MCF 10A (cell line): ENCODE measurements at regions not wholly inside any gene's neighbourhood (a gene's known extent, or its start where the extent isn't known, plus 50 kb on each side); places are given as distances from the start of the nearest gene placed in this dataset.

Experiments
- BruUV-seq: library from RNA; stranded (reverse); fragments of 400-500 nt; replicated peaks from 2 replicates; lab custom pipeline; 2021; lab: Mats Ljungman, UMichigan
- CTCF ChIA-PET: fragments of 300-600 bp; sonication (Branson Sonifier 250); formaldehyde crosslinking; extraction: SDS; loops from one replicate; lab custom pipeline; 2021; ENCODE audit warnings: antibody characterized with exemption, inconsistent platforms; lab: Yijun Ruan, JAX
- POLR2A ChIA-PET: fragments of 300-600, 350-650 bp; sonication (Branson Sonifier 250); formaldehyde crosslinking; extraction: SDS; loops from one replicate; lab custom pipeline; 2020; ENCODE audit warnings: antibody characterized with exemption, inconsistent platforms; lab: Yijun Ruan, JAX
- DNase-seq: peaks from one replicate; pipeline ENCODE4 v3.0.0-alpha.2; 2018; ENCODE audit not compliant: unreplicated experiment
- H3K27ac Mint-ChIP-seq: one replicate; pipeline ENCODE4 v1.8.0; 2022; ENCODE audit warnings: mild to moderate bottlenecking, low read depth, mixed read lengths; ENCODE audit not compliant: unreplicated experiment
- H3K27me3 Mint-ChIP-seq: one replicate; pipeline ENCODE4 v1.8.0; 2022; ENCODE audit warnings: mixed read lengths; ENCODE audit not compliant: insufficient read depth, unreplicated experiment
- H3K36me3 Mint-ChIP-seq: one replicate; pipeline ENCODE4 v1.8.0; 2022; ENCODE audit warnings: mild to moderate bottlenecking, moderate library complexity, mixed read lengths; ENCODE audit not compliant: insufficient read depth, unreplicated experiment
- H3K4me1 Mint-ChIP-seq: one replicate; pipeline ENCODE4 v1.8.0; 2022; ENCODE audit warnings: mixed read lengths; ENCODE audit not compliant: insufficient read depth, unreplicated experiment
- H3K4me3 Mint-ChIP-seq: one replicate; pipeline ENCODE4 v1.8.0; 2022; ENCODE audit warnings: mild to moderate bottlenecking, moderate library complexity, mixed read lengths; ENCODE audit not compliant: unreplicated experiment
- H3K9me3 Mint-ChIP-seq: one replicate; pipeline ENCODE4 v1.8.0; 2022; ENCODE audit warnings: mixed read lengths; ENCODE audit not compliant: unreplicated experiment
- CTCF ChIP-seq: fragments of 200-600 bp; IDR thresholded peaks from one replicate; pipeline ENCODE4 v1.8.0; 2022; ENCODE audit warnings: antibody characterized with exemption, mild to moderate bottlenecking; ENCODE audit not compliant: unreplicated experiment
- intact Hi-C: fragments of 100-400 bp; cut with micrococcal nuclease; formaldehyde crosslinking; loops from 2 replicates; pipeline ENCODE4 v1.14.1; 2022

GRCh38 chr6:91695221-91695620, 1108.3 kb upstream of the MAP3K7 start:
- Mint-ChIP-seq H3K27ac (no peak overlapping the region), H3K4me3 (no peak overlapping the region), H3K9me3 (no peaks in the 10 kb centered on the region), H3K4me1 (peaks cover 7% of the 10 kb centered on the region), H3K27me3 (no peaks in the 10 kb centered on the region), H3K36me3 (no peaks in the 10 kb centered on the region)
- BruUV-seq = no TSS peak
- CTCF ChIA-PET = no interaction called here
- no peak for TF ChIP-seq CTCF
- no peak for DNase-seq
- POLR2A ChIA-PET = interaction anchor here (1.2 kb wide), 1 partner anchor 18 kb away, joined by 4 read pairs; no protein-coding TSS in a partner anchor
- intact Hi-C loops = no loop called here

- intact Hi-C loops = no loop called here
- DNase-seq = peak; percentile 68
- ChIA-PET CTCF (no interaction called here), POLR2A (interaction anchor here (0.7 kb wide), 1 partner anchor 236 kb away, joined by 4 read pairs; no protein-coding TSS in a partner anchor)
- no peak overlapping the region for H3K27ac Mint-ChIP-seq
- H3K27me3 Mint-ChIP-seq = no peaks in the 10 kb centered on the region
- no peaks in the 10 kb centered on the region for H3K9me3 Mint-ChIP-seq
- BruUV-seq = no TSS peak
- no peaks in the 10 kb centered on the region for H3K36me3 Mint-ChIP-seq
- H3K4me3 Mint-ChIP-seq = no peak overlapping the region
- TF ChIP-seq CTCF = no peak
- H3K4me1 Mint-ChIP-seq = peaks cover 7% of the 10 kb centered on the region
These were observed 1107.3 kb upstream of the MAP3K7 start for GRCh38 chr6:91694016-91694654.

DNA sequence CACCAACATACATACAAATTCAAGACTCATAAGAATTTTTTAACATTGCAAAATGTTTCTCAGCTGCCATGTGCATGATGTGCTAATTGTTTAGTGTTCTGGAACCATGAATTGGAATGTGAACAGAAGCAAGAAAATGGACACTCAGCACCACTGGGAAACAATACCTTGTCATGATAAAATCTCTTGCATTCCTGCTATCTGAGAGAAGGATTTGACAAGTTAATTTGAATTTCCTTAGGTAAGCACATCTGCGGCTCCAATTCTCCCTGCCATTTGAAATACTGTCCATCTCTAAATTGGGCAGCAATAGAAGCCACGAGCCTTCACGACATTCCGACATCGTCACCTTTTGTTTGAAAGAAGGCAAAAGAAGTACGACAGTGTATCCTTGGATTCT, 1104.6 kb upstream of the MAP3K7 start:
- Mint-ChIP-seq H3K9me3 (no peaks in the 10 kb centered on the region), H3K27me3 (no peaks in the 10 kb centered on the region), H3K4me1 (peaks cover 7% of the 10 kb centered on the region), H3K27ac (no peak overlapping the region), H3K4me3 (no peak overlapping the region), H3K36me3 (no peaks in the 10 kb centered on the region)
- no peak for DNase-seq
- CTCF ChIA-PET = no interaction called here
- POLR2A ChIA-PET = no interaction called here
- no peak for TF ChIP-seq CTCF
- intact Hi-C loops = no loop called here
- BruUV-seq = no TSS peak

DNA sequence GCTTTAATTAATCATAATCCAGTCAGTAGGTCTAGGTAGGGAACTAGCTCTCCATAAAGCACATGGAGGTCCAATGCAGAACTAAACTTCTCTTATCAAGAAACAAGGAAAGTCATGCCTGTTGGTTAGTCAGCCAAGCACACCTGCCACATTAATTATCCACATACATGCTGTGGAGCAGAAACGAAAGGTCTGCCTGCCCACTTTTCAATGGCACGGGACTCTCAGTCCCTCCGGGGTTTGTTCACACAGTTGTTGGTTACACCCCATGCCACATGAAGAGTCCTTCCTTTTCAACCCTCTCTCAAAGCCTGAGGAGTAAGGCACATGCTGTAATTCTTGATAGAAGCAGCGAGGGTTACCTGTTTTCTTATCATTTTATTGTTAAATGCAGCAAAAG, 1096.4 kb upstream of the MAP3K7 start:
- TF ChIP-seq CTCF = no peak
- Mint-ChIP-seq H3K9me3 (no peaks in the 10 kb centered on the region), H3K36me3 (no peaks in the 10 kb centered on the region), H3K27me3 (peaks cover 10% of the 10 kb centered on the region), H3K4me1 (no peaks in the 10 kb centered on the region), H3K4me3 (no peak overlapping the region), H3K27ac (no peak overlapping the region)
- DNase-seq = no peak
- no TSS peak for BruUV-seq
- intact Hi-C loops = no loop called here
- ChIA-PET CTCF (no interaction called here), POLR2A (no interaction called here)
